ENCODE measurements at regions not wholly inside any gene's neighbourhood (a gene's known extent, or its start where the extent isn't known, plus 50 kb on each side); places are given as distances from the start of the nearest gene placed in this dataset.

- H3K4ac ChIP-seq (ENCODE audit: low read depth, low read length): no peak overlapping the region
- H3K9me3 Mint-ChIP-seq: no peaks in the 10 kb centered on the region
- no peaks in the 10 kb centered on the region for H3K9me3 ChIP-seq (ENCODE audit: control insufficient read depth, low read depth, low read length)
- H3T11ph ChIP-seq (ENCODE audit: low read length): no peak overlapping the region
- no peak overlapping the region for H2AFZ ChIP-seq (ENCODE audit: low read length)
- H3K4me1 ChIP-seq (ENCODE audit: insufficient read depth, low read length): no peaks in the 10 kb centered on the region
- no peak for DNase-seq
- no peaks in the 10 kb centered on the region for H3K36me3 Mint-ChIP-seq (ENCODE audit: insufficient read depth in 1 of 3, low read depth in 3 of 3)
- H2BK12ac ChIP-seq (ENCODE audit: insufficient read length, low read depth, low read length): no peak overlapping the region
- WGBS (ENCODE audit: extremely low coverage, insufficient read length, low lambda C conversion rate): no CpG with 5 or more reads among the region's 4 CpGs
- no peaks in the 10 kb centered on the region for H3K79me1 ChIP-seq (ENCODE audit: insufficient read depth, low read depth, low read length, poor library complexity, severe bottlenecking)
- no peak overlapping the region for H3K4me2 ChIP-seq (ENCODE audit: insufficient read depth, insufficient read length, low read length)
- H2BK20ac ChIP-seq (ENCODE audit: low read depth, low read length, poor library complexity, severe bottlenecking): no peak overlapping the region
- no peak overlapping the region for H4K5ac ChIP-seq (ENCODE audit: insufficient read length, low read depth, low read length)
- TF ChIP-seq CTCF (conservative IDR thresholded peaks at IDR 0.05): no peak
- no peaks in the 10 kb centered on the region for H4K20me1 ChIP-seq (ENCODE audit: control insufficient read depth, insufficient read depth, insufficient read length)
- no peak overlapping the region for H3K23ac ChIP-seq (ENCODE audit: insufficient read length, low read depth, low read length)
- no peak overlapping the region for H3K27ac ChIP-seq (ENCODE audit: insufficient read length, low read depth, low read length)
- no peak overlapping the region for H3K14ac ChIP-seq (ENCODE audit: insufficient read depth, low read length)
- no peak overlapping the region for H3K27ac Mint-ChIP-seq
- no peak overlapping the region for H3K18ac ChIP-seq (ENCODE audit: insufficient read length, low read depth, low read length)
- H4K91ac ChIP-seq (ENCODE audit: insufficient read length, low read depth, low read length): no peak overlapping the region
- no peak overlapping the region for H3K9ac ChIP-seq (ENCODE audit: extremely low read depth, insufficient read length, low read length)
- H4K8ac ChIP-seq (replicated peaks; ENCODE audit: insufficient read length, low read depth, low read length): no peak overlapping the region
- no peak overlapping the region for H3K4me3 Mint-ChIP-seq
- no peaks in the 10 kb centered on the region for H3K79me2 ChIP-seq (ENCODE audit: insufficient read depth, low read length)
- no peaks in the 10 kb centered on the region; a peak in 1 of 4 replicates for H3K4me1 Mint-ChIP-seq
- no peak overlapping the region for H2BK15ac ChIP-seq (ENCODE audit: low read depth, low read length)
- H2BK120ac ChIP-seq (ENCODE audit: low read depth, low read length, poor library complexity, severe bottlenecking): no peak overlapping the region
- no peaks in the 10 kb centered on the region for H3K27me3 Mint-ChIP-seq (ENCODE audit: low read depth)
- no peak overlapping the region for H2AK5ac ChIP-seq (ENCODE audit: insufficient read length, low read length)
- H3K27me3 ChIP-seq (ENCODE audit: insufficient read depth, low read length): no peaks in the 10 kb centered on the region
- no peak overlapping the region for H3K56ac ChIP-seq (ENCODE audit: insufficient read length, low read depth, low read length)
- no peaks in the 10 kb centered on the region for H3K23me2 ChIP-seq (ENCODE audit: insufficient read length, low read depth, low read length, poor library complexity, severe bottlenecking)
- no peak overlapping the region for H2BK5ac ChIP-seq (ENCODE audit: insufficient read length, low read length)
Observed at GRCh38 chr10:107649249-107649648, 484.7 kb upstream of the SORCS1 start.

Measured in H9 (cell line).